Gastrocnemius medialis (tissue), 4 donors: ENCODE measurements at regions not wholly inside any gene's neighbourhood (a gene's known extent, or its start where the extent isn't known, plus 50 kb on each side); places are given as distances from the start of the nearest gene placed in this dataset.

Experiments used
- ATAC-seq, 2 donors: fragments of 150-250 bp; one replicate each; pipeline ENCODE4 v1.9.1; 2016
- DNase-seq, 2 donors: peaks; one replicate each; pipeline ENCODE4 v3.0.0-alpha.2; 2019
- H3K27ac ChIP-seq, 4 donors: fragments of 200-600 bp; sonication (generic); 1 replicate in 1 of 4; 2 replicates in 3 of 4; pipeline ENCODE4 v1.5.1; 2016 to 2018; ENCODE audit warnings: mild to moderate bottlenecking in 2 of 4, moderate library complexity in 1 of 4
- H3K27me3 ChIP-seq, 3 donors: fragments of 200-600 bp; sonication (generic) in 2 of 3; 1 replicate in 1 of 3; 2 replicates in 2 of 3; pipeline versions ENCODE4 v1.5.1 to v1.6.0; 2016 to 2019; ENCODE audit warnings: mild to moderate bottlenecking in 1 of 3, moderate library complexity in 1 of 3
- H3K36me3 ChIP-seq, 2 donors: fragments of 200-600 bp; sonication (generic) in 1 of 2; one replicate each; pipeline ENCODE4 v1.5.1; 2017 to 2018
- H3K4me1 ChIP-seq, 2 donors: fragments of 200-600 bp; sonication (generic) in 1 of 2; one replicate each; pipeline ENCODE4 v1.5.1; 2016 to 2017; ENCODE audit warnings: mild to moderate bottlenecking in 2 of 2
- H3K4me3 ChIP-seq, 4 donors: fragments of 200-600 bp; sonication (generic) in 3 of 4; 1 replicate in 1 of 4; 2 replicates in 3 of 4; pipeline ENCODE4 v1.5.1; 2016 to 2019; ENCODE audit warnings: mild to moderate bottlenecking in 2 of 4
- H3K9me3 ChIP-seq, 3 donors: fragments of 200-600 bp; sonication (generic) in 2 of 3; 1 replicate in 1 of 3; 2 replicates in 2 of 3; pipeline ENCODE4 v1.5.1; 2016 to 2019
- POLR2A ChIP-seq, 2 donors: fragments of 450-650 bp; IDR thresholded peaks; one replicate each; pipeline ENCODE4 v1.6.1; 2017; ENCODE audit warnings: antibody characterized with exemption in 2 of 2, mild to moderate bottlenecking in 2 of 2, moderate library complexity in 2 of 2
- in situ Hi-C, 4 donors: fragments of 200-750 bp; cut with MboI; loops; one replicate each; pipeline versions ENCODE4 v1.15.0 to v1.8.0; 2017; ENCODE audit warnings: low sequenced_read_pairs in 4 of 4
- intact Hi-C: fragments of 100-400 bp; cut with DNase I; formaldehyde crosslinking; loops from one replicate; pipeline ENCODE4 v1.15.1; 2023; ENCODE audit warnings: low total_unique reads
- TF ChIP-seq, protein P1 (sequence below), 5 experiments: fragments of 450-650 bp in 3 of 5; fragments of 200-600 bp in 2 of 5; sonication (generic) in 2 of 5; IDR thresholded peaks in 4 of 5; conservative IDR thresholded peaks in 1 of 5; 1 replicate in 4 of 5; 2 replicates in 1 of 5; pipeline ENCODE4 v1.5.1; 2016 to 2019; ENCODE audit warnings: antibody characterized with exemption in 5 of 5, mild to moderate bottlenecking in 3 of 5, moderate library complexity in 3 of 5

DNA sequence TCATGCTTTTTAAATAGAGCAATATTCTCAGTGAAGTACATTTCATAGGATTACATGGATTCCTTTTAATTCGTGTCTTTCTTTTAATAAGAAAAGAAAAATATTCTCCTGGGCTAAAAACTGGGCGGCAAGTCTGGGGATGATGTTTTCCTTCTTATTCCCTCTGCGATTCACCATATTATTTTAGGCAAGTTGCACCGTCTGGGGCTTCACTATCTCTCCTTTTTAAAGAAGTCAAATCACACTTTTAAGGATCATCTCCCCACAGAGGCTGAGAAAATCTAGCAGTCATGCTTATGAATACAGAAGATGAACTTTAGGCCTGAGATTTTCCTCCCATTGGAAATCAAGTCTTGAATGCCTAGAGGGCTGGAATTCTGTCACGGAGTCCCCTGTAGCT, 104.1 kb downstream of the COPS8 start:
- in situ Hi-C loops = no loop called here

DNA sequence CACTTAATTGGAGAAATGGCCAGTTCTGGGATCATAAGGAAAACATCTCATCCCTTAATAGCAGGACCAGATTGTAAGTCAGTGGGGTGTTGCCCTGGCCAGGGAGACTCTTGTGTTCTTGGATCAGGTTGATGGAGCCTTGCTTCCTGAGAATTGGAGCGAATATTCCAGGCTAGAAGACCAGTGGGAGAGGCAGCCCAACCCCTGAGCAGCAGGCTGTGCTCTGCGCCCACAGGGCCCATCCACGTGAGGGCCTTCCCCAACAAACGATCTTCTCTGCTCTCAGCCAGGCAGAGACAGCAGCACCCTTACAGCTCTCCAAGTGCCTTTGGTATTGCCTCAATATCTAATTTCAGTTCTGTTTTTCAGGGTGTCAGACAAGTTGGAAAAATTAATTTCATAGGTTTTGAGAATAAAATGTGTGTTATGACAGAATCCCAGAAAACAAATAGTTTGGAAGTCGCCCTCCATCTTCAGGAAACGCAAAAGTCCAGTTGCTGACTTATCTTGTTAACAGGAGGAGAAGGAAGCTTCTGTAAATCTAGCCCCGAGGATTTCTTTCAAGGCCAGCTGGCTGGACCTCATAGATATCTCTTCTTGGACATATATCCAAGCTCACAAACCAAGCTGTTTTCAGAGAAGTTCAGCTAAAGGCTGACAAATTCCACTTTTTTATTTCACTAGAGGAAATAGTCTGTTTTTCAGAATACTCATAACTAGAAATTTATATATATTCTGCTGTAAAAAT, 105.5 kb downstream of the COPS8 start:
- H3K36me3 ChIP-seq = no peaks in the 10 kb centered on the region
- H3K9me3 ChIP-seq = no peaks in the 10 kb centered on the region
- no peaks in the 10 kb centered on the region for H3K27me3 ChIP-seq
- H3K27ac ChIP-seq = peak overlapping the region; percentile 21 to 52 (median 32)
- DNase-seq = no peak
- in situ Hi-C loops (no loop called here), intact Hi-C loops (loop anchor here (10.0 kb wide), 1 partner anchor 54 kb away; no protein-coding TSS in a partner anchor)
- ATAC-seq = no peak
- H3K4me3 ChIP-seq = no peak overlapping the region
- TF ChIP-seq POLR2A (IDR thresholded peaks at IDR 0.05) = no peak
- TF ChIP-seq, protein P1, sequence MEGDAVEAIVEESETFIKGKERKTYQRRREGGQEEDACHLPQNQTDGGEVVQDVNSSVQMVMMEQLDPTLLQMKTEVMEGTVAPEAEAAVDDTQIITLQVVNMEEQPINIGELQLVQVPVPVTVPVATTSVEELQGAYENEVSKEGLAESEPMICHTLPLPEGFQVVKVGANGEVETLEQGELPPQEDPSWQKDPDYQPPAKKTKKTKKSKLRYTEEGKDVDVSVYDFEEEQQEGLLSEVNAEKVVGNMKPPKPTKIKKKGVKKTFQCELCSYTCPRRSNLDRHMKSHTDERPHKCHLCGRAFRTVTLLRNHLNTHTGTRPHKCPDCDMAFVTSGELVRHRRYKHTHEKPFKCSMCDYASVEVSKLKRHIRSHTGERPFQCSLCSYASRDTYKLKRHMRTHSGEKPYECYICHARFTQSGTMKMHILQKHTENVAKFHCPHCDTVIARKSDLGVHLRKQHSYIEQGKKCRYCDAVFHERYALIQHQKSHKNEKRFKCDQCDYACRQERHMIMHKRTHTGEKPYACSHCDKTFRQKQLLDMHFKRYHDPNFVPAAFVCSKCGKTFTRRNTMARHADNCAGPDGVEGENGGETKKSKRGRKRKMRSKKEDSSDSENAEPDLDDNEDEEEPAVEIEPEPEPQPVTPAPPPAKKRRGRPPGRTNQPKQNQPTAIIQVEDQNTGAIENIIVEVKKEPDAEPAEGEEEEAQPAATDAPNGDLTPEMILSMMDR (IDR thresholded peaks at IDR 0.05 in 4 of 5, conservative IDR thresholded peaks at IDR 0.05 in 1 of 5) = no peak
- no peaks in the 10 kb centered on the region for H3K4me1 ChIP-seq

More for the DNA sequence above, 104.1 kb downstream of the COPS8 start:
- Histone ChIP-seq H3K4me1 (no peaks in the 10 kb centered on the region), H3K4me3 (no peak overlapping the region), H3K36me3 (no peaks in the 10 kb centered on the region), H3K27ac (peak overlapping the region in 1 of 4 donors; percentile 40), H3K9me3 (no peaks in the 10 kb centered on the region), H3K27me3 (no peaks in the 10 kb centered on the region)
- DNase-seq = no peak
- TF ChIP-seq, protein P1 (IDR thresholded peaks at IDR 0.05 in 4 of 5, conservative IDR thresholded peaks at IDR 0.05 in 1 of 5) = no peak
- TF ChIP-seq POLR2A (IDR thresholded peaks at IDR 0.05) = no peak
- intact Hi-C loops = loop anchor here (10.0 kb wide), 1 partner anchor 55 kb away; no protein-coding TSS in a partner anchor
- no peak for ATAC-seq

DNA sequence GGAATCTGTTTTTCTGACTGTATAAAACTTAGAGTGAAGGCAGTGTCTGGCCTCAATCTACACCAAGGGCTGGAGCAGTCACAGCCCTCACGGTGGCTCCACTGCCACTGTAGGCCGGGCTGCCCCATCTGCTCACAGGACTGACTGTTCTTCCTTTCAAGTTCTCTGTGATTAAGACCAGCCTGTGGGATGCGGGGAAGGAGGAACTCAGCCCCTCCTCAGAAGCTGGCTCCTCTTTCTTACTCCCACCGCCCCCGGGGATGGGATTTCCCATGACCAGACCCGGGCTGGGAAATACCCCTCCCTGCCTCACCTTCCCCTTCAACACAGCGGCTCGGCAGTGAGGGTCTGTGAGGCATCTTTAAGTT, 106.0 kb downstream of the COPS8 start:
- Histone ChIP-seq H3K4me3 (no peak overlapping the region), H3K4me1 (no peaks in the 10 kb centered on the region), H3K27me3 (no peaks in the 10 kb centered on the region), H3K9me3 (no peaks in the 10 kb centered on the region), H3K36me3 (no peaks in the 10 kb centered on the region), H3K27ac (peak overlapping the region; percentile 1 to 52 (median 28))
- intact Hi-C loops (loop anchor here (10.0 kb wide), 1 partner anchor 53 kb away; no protein-coding TSS in a partner anchor), in situ Hi-C loops (no loop called here)
- ATAC-seq (no peak), DNase-seq (no peak)
- no peak for TF ChIP-seq POLR2A (IDR thresholded peaks at IDR 0.05)
- TF ChIP-seq, protein P1 (IDR thresholded peaks at IDR 0.05 in 4 of 5, conservative IDR thresholded peaks at IDR 0.05 in 1 of 5) = no peak

DNA sequence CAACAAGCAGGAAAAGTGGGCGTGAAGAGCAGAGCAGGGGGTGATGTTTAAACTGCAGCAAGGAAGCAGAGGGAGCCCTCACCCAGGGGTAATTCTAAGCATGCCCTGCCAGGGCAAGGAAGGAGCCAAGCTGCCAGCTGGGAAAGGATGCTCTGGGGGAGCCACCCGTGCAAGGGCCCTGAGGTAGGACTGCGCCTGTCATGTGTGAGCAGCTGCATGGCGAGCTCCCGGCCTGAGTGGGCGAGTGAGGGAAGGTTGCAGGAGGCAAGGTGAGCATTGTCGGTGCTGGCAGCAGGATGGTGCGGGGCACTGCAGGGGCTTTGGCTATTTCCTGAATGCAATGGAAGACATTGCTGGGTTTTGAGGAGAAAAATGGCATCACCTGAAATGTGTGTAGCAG, 107.2 kb downstream of the COPS8 start:
- Histone ChIP-seq H3K27ac (no peak overlapping the region), H3K9me3 (no peaks in the 10 kb centered on the region), H3K27me3 (no peaks in the 10 kb centered on the region), H3K4me3 (no peak overlapping the region), H3K4me1 (no peaks in the 10 kb centered on the region), H3K36me3 (no peaks in the 10 kb centered on the region)
- no peak for ATAC-seq
- in situ Hi-C loops = no loop called here
- intact Hi-C loops = loop anchor here (10.0 kb wide), 1 partner anchor 52 kb away; no protein-coding TSS in a partner anchor
- no peak for TF ChIP-seq POLR2A (IDR thresholded peaks at IDR 0.05)
- TF ChIP-seq, protein P1 (IDR thresholded peaks at IDR 0.05 in 4 of 5, conservative IDR thresholded peaks at IDR 0.05 in 1 of 5) = no peak
- DNase-seq = no peak
